ENCODE measurements at regions not wholly inside any gene's neighbourhood (a gene's known extent, or its start where the extent isn't known, plus 50 kb on each side); places are given as distances from the start of the nearest gene placed in this dataset.

DNA sequence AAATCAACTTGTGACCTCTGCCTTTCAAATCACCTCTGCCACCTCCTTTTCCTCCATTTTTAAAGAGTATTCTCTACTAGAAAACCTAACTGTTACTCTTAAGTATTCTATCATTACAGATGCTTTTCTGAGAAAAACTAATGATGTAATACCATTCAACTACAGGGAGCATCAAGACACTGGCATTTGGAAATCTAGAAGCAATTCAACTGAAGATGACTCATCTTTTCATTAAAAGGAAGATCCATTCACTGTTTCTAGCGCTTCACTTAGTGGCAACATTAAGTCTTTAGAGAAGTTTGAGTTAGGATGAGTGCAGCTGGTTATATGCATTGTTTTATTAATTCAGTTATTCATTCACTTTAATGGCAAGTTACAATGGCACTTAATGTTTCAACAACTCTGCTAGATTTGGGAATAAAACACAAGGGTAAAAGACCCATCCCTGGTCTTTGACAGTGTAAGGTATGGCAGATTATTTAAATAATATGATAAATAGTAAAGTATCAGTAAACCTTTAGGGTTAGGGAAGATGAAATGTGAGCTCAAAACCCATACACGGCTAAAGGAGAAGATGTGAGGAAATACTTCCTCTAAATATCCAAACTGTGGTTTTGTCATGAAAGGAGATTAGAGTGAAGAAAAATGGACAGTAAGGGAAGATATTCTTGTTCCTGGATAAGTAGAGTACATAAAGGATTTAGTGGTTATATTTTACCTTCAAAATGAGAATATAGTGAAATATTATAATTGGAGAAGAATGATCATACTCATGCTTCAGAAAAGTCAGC is 61.7 kb downstream of the KCNJ2 start:
- no peak for DNase-seq (ENCODE audit: low spot score)

DNA sequence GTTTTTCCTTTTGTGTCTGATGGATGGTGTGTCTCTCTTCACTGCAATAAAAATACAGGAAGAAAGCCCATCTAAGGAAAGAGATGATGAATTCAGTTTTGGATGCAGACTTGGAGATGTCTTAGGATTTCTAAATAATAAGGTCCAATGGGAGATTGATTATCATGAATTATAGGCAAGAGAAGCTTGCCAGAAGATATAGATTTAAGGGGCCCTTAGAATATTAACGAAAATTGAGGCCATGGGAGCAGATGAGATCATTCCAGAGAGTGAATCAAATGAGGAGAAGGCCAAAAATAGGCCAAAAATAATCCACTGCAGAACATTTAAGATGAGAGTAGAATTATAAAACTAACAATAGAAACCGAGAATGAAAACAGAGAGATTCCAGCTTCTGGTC is 63.1 kb downstream of the KCNJ2 start:
- DNase-seq (ENCODE audit: low spot score): no peak

DNA sequence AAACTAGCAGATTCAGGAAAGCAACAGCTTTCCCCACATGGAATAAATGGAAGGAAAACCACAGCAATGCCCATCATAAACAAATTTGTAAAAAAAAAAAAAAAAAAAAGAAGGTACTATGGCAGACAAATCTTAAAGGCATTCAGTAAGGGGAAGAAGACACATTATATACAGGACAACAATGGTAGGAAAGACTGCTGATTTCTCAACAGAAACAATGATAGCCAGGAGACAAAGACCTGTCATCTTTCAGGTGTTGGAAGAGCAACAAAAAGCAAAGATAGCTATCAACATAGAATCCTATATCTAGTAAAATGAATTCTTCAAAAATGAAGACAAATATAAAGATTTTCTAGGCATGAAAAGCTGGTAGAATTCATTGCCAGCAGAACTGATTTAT is 65.9 kb downstream of the KCNJ2 start:
- no peak for DNase-seq (ENCODE audit: low spot score)

DNA sequence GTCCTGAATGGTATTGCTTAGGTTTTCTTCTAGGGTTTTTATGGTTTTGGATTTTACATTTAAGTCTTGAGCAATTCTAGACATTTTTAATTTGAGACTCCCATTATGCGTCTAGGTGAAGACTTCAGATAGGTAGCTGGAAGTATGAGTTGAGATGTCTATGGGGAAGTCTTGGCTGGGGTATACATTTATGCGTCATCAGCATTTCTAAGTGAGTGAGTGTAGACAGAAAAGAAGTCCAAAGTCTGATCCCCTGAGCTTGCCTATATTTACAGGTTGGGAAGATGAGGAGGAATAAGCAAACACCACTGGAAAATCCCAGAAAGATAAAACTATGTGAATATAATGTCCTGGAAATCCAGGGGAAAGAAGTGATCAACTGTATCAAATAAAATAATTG is 68.9 kb downstream of the KCNJ2 start:
- DNase-seq (ENCODE audit: low spot score): no peak

DNA sequence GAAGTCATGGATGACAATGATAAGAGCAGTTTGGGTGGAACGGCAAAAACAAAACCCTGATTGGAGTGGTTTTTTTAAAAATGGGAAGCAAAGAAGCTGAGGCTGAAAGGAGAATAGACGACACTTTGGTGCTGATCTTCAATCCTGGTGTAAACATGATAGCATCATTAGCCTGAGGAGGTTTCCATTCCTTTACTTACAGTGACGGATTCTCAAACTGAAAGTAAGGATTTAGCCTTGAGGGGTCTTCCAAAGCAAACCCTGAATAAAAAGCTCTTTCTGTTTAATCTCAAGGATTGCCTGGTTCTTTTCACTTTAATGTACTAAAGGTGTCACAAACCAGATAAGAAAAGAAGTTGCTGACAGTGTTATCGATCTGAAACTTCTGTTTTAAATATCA is 69.3 kb downstream of the KCNJ2 start:
- no peak for DNase-seq (ENCODE audit: low spot score)

DNA sequence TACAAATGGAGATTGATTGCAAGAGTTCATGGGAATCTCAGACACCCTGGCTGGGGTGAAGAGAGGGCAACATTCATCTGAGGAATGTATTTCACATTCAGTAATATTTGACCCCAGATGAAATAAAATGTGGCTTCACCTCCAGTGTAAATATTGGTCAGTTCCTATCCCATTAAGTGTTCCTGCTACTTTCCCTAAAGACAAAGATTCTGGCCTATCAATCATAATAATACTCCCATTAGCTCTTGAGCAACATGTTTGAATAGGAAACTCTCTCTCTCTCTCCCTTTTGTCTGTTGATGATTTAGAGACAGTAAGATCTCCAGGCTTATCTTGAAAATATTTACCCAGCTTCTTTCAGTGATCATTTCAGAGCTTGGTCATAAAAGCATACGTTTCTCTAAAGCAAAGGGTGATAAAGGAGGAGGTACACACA is 70.1 kb downstream of the KCNJ2 start:
- no peak for DNase-seq (ENCODE audit: low spot score)

DNA sequence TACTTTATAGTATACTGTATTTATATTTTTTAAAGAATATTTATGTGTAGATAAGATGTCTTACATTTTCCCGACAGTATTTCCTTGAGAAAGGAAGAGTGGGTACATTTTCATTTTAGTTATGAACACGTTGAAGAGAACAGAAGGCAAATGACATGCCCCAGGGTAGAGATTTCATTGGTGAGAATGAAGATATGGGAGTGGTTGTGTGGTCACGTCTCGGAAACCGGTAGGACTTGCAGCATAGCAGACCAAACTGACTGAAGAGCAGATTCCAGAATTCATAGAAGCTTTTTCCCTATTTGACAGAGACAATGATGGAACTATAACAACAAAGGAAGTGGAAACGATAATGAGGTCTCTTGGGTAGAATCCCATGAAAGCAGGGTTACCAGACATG is 71.7 kb downstream of the KCNJ2 start:
- DNase-seq (ENCODE audit: low spot score): no peak

DNA sequence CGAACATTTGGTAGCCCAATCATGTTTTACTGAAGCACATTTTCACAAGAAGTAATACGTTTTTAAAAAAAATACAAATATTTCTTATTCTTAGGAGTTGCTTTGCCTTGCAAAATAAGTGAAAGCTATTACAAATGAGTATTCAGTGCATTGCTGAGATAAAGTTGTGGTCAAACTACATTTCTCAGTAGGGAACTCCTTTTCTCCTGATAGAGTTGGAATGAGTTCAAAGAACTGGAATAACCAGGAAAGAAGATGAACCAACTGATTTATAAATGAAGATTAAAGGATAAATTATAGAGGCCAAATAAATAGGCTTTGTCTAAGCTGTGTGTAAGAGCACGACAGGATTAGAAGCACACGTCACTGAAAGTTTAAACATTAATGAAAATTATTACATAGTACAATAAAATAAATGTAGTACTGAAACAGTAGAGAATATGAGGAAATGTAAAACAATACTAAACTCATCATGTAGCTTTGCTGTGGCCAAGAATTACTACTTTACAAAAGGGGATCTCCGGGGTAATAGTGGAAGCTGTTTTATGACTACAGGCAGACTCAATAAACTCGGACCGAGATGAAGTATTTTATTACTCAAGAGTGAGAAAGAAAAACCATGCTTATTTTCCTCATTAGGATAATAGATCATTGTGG is 73.6 kb downstream of the KCNJ2 start:
- no peak for DNase-seq (ENCODE audit: low spot score)

DNA sequence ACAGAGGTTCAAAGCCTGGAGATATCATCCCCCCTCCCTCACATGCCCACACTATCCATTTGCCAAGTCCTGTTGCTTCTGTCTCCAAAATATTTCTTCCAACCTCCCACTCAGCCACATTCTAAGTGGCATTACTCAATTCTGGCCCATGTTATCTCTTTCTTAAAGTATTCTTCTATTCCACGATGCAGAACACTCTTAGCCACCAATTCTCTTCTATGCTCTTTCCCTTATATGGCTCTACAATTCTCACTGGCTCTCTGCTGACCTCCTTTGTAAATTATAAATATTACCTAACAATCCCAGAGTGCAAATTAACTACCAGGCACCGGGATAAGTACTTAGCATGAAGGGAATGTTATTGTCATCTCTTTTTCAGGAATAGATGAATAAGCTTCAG is 82.4 kb downstream of the KCNJ2 start:
- no peak for DNase-seq (ENCODE audit: low spot score)

DNA sequence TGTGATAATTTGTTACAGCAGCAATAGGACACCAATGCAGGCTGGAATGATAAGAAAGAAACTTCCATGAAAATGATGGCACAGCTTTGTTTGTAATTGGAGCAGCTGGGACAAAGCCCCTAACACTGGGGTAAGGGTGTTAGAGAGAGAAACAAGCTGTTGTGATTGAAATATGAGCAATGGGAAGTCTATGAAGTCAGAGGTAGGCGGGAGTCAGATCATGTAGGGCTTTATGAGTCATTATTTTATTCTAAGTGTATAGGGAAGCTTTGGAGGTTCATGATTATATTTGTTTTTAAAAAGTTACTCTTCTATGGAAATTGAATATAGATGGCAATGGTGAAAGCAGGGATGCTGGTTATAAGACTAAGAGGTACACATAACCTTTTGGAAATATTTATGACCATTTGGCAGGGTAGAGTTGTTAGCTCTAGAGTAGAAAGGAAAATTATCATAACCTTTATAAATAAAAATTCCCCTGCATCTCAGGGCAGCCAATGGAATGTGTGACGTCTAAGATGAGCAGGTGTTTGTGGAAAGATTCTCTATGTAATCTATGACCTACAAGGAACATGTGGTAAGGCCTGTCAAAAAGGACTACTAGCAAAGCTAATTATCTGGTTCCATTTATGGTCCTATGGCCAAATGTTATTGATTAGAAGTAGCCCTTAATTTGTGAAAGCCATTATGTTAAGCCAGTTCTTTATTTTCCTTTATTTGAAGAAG is 85.6 kb downstream of the KCNJ2 start:
- no peak for DNase-seq (ENCODE audit: low spot score)

DNA sequence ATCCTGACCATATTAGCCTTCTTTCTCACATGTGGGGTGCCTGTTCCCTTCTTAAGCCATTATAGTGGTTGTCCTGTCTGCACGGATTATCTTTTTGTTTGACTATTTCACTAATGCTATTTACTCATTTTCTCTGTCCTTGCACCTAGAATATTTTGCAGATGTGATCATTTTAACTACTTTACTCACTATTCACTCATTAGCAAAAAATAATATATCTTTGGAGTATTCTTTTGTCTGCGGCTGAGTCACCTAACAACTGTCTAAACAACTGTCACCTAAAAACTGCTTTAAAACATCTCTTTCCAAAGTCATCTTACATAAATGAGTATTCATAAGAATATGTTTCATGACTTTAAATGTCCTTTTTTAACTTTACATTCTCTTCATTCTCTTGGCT is 87.4 kb downstream of the KCNJ2 start:
- no peak for DNase-seq (ENCODE audit: low spot score)

DNA sequence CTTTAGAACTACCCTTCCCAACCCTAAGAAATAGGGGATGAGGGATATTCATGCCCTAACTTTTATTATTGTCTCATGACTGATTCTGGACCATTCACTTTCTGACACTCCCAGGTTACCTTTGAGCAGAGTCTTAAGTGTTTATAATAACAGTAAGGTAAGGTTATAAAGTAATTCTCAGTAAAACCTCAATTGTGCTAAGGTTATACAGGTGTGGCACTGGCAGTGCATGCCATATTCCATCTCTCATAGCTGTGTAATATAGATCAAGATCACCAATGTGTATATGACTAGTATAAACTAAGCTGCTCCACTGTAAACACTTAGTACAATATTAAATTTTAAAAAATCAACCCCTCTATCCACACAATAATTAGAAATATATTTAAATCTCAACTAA is 89.1 kb downstream of the KCNJ2 start:
- no peak for DNase-seq (ENCODE audit: low spot score)

DNA sequence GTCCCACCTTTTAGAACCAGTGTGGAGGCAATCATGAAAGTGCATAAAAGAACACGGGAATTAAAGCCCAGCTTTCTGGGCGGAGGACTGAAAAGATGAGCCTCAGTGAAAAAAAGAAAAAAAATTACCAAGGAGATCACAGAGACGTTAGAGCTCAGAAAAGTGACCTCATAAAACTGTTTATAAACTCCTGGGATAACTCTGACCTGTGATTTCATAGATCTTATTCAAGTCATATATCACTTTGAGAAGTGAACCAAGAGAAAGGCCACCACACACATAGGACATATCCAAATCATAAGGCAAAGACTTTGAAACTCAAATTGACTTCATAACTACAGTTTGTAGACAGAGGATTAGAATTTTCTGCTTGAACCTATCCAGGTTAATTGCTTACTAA is 90.1 kb downstream of the KCNJ2 start:
- DNase-seq (ENCODE audit: low spot score): no peak

DNA sequence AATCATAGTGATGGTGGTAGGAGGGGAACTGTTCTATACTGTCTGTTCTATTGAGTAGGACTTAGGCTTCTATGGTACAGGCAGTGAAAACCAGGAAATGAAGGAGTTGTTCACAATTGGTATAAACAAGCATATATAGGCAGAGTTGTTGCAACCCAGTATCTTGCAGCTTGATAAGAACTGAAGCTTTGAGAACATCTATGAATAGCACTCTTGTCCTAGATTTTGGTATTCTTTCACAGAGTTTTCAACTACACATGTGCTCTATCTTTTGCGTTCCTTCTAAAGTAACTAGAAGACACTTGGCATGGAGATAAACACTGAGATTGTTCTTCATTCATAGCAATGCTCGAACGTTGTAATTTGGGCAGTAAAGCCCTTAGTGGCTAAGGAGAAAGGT is 91.8 kb downstream of the KCNJ2 start:
- no peak for DNase-seq (ENCODE audit: low spot score)

DNA sequence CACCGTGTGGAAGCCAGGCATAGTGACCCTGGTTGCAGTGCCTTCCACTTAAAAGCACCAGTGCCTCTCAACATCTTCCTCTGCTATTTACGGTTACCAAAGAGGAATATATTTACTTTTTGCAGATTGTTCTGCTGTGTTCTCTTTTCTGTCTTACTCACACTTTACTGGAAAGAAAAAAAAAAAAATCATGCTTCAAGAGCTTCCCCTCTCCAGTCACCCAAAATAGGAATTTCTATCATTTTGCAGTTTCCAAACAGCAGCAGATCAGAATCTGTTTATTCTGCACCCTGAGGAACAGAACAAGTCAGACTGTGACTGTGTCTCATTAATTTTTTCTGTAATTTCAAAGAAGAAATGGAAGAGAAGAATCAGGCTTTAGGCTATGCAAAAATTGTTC is 96.1 kb downstream of the KCNJ2 start:
- DNase-seq (ENCODE audit: low spot score): no peak

DNA sequence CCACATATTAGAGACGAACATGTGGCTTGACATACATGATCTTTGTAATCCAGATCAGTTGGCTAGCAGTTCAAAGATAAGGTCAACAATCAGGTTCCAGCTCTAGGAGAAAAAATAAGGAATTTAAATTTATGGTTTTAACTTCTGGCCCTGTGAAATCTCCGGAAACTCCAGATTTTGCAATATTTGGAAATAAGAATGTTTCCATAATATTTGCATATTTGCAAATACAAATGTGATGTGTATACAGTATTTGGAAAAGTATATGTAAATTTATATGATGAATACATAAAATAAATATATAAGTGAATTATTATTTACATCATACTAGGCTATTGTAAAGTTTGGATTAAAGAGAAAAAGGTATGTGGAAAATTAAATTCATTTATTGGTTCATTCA is 97.1 kb downstream of the KCNJ2 start:
- DNase-seq (ENCODE audit: low spot score): no peak

DNA sequence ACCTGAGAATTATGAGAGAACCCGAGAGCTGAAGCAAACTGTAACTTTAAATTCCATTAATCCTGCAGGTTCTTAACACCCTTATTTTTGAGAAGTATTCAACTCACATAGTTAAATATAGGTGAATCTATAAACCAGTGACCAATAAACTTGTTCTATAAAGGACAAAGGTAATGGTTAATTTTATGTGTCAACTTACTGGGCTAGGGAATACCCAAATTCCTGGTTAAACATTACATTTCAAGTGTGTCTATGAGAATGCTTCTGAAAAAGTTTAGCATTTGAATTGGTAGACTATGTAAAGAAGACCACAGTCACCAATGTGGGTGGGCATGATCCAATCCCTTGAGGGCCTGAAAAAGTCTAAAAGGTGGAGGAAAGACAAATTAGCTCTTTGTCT is 99.1 kb downstream of the KCNJ2 start:
- DNase-seq (ENCODE audit: low spot score): no peak

DNA sequence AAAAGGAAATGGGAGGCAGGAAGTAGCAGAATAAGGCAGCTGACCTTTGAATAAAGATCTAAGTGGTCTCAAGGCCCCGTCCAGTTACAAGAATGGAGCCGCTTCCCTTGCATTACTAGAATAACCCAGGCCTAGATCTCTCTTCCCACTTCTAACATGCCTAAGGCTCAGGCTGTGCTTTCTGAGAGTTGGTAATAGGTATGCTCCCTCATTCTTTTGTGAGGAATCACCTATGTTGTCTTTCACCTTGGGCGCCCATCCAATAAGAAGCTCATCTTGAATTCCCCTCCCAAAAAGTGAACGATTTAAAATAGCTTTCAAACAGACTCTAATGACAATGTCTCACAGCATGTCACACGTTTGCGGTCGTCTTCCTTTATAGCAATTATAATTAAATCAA is 101.2 kb downstream of the KCNJ2 start:
- no peak for DNase-seq (ENCODE audit: low spot score)

DNA sequence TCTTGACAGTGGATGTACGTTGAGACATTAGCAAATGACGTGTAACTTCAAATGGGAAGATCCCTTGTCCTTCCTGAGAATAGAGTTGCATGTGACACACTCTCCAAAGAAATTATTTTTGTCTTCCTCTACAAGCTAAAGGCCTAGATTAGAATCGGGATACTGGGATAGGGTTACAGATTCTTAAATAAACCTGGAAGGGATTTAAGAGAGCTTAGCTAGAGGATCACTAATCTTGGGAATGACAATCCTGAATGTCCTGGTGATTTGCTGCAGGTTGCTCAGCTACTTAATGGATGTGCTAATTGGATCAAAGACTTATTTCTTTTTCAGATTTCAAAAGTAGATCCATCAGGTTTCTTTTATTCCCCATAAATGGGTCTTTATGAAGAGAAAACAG is 101.9 kb downstream of the KCNJ2 start:
- no peak for DNase-seq (ENCODE audit: low spot score)

DNA sequence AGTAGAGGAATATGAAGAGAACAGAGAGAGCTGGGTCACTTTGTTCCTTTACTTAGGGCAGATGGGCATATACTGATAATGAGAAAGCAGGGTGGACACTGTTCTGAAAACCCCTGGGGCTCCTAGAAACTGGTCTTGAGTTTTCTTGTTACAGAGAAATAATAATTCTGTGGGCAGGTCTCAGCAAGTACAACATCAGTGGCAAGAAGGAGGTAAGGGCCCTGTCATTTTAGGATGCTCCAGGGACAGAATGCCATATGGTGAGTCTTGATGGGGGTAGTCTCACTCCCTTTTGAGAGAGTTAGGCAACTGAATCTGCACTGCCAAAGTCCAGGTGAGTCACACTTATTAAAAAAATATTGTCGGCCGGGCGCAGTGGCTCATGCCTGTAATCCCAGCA is 102.3 kb downstream of the KCNJ2 start:
- no peak for DNase-seq (ENCODE audit: low spot score)

DNA sequence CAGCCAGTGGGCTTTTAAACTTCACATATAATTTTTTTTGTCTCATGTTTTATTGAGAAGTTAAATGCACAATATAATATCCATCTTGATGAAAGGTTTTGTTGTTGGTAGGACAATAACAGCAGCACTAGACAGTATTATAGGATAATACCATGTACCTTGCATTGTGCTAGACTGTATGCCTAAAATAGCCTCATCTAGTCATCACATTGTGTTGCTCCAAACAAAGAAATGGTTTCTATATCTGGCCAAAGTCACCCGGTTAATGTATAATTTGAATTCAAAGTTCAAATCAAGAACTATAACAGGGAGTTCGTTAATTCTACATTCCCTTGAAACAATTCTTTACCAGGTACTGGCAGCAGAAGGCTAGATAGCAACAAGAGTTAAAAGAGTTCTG is 104.9 kb downstream of the KCNJ2 start:
- DNase-seq (ENCODE audit: low spot score): no peak

DNA sequence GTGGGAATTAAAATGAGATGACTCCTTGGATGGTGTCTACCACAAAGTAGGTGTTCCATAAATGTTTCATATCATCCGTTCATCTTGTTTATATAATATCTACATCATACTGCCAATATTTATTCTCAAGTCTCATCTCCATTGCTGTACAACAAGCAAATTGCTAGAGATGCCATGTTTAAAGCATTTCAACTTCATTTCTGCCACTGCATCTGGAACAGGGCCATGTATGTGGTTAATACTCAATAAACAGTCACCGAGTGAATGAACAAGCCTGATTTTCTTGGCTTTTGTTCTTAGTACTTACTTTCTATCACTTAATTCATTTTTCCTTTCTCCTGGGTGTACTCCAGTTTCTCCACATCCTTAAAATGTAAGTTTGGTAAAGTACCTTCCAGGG is 107.6 kb downstream of the KCNJ2 start:
- no peak for DNase-seq (ENCODE audit: low spot score)

DNA sequence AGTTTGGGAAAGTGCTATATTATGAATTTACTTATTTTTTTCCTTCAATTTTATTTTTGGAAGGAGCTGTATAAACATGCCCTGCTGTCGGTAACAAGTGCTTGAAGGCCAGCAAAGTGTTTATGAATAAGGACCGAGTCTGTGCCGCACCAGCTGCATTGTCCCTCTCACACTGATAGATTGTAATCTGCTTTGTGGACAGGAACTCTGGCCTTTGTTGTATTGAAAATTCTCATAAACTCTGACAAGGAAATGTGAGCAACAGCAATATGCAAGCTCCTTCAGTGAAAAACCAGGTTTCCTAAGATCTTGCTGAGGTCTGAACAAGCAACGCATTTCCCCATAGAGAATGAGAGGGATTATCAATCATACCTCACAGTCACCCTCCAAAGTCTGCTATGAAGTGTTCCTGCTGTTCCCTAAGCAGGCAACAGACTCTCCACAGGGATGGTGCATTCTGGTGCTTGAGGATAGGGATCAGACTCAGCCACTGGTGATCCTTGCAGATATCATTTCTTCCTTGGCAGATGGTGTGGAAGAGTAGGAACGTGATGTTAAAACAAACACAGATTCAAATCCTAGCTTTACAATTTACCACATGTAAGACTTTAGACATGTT is 109.6 kb downstream of the KCNJ2 start:
- no peak for DNase-seq (ENCODE audit: low spot score)

Data from hematopoietic multipotent progenitor cell treated with erythropoietin and hydrocortisone succinate and interleukin-3 and kit ligand, for 15 days (in vitro differentiated cells).